Lower leg skin (tissue), 4 donors: ENCODE measurements at regions not wholly inside any gene's neighbourhood (a gene's known extent, or its start where the extent isn't known, plus 50 kb on each side); places are given as distances from the start of the nearest gene placed in this dataset.

Source experiments
- DNase-seq, 2 donors: peaks; one replicate each; pipeline ENCODE4 v3.0.0-alpha.2; 2019; ENCODE audit warnings: low spot score in 2 of 2
- H3K4me3 ChIP-seq: fragments of 200-600 bp; sonication (generic); 2 replicates; pipeline ENCODE4 v1.5.1; 2017; ENCODE audit warnings: mild to moderate bottlenecking, low read depth; ENCODE audit not compliant: poor library complexity, severe bottlenecking
- POLR2A ChIP-seq, 2 donors: fragments of 450-650 bp; IDR thresholded peaks; one replicate each; pipeline ENCODE4 v1.6.1; 2016 to 2017; ENCODE audit warnings: antibody characterized with exemption in 2 of 2, mild to moderate bottlenecking in 1 of 2, moderate library complexity in 1 of 2
- WGBS, 2 donors: methylation state at CpG; one replicate each; pipeline ENCODE4 v1.1.5; 2018; 5-methylcytosine and 5-hydroxymethylcytosine counted together
- intact Hi-C: fragments of 100-400 bp; cut with DNase I; formaldehyde crosslinking; loops from one replicate; pipeline ENCODE4 v1.15.0; 2023; ENCODE audit warnings: low total_unique reads
- TF ChIP-seq, protein P1 (sequence below), 3 donors: fragments of 450-650 bp; IDR thresholded peaks; one replicate each; pipeline ENCODE4 v1.5.1; 2016; ENCODE audit warnings: antibody characterized with exemption in 3 of 3, mild to moderate bottlenecking in 3 of 3, moderate library complexity in 2 of 3

DNA sequence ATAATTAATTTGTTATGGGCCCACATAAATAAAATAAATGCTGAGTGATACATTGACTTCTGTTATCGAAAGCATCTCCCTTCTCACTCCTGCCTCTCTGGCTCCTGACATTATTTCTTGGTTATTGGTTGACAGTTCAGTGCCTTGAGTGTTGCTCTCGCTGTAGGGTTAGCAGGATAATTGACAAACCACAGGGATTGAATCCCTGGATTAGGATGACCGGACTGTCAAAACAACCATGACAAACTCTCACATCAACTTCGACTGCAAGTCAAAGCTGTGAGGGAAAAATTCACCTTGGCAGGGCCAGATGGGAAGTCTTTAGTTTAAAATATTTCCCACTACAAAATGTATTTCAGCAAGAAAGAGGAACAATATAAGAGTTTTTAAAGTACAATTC is 245.4 kb upstream of the TFAP2D start:
- WGBS, 2 donors: 72 to 74% methylated on average over 4 of the region's 4 CpGs
- intact Hi-C loops: no loop called here
- DNase-seq: no peak
- no peak for TF ChIP-seq POLR2A (IDR thresholded peaks at IDR 0.05)
- TF ChIP-seq, protein P1, sequence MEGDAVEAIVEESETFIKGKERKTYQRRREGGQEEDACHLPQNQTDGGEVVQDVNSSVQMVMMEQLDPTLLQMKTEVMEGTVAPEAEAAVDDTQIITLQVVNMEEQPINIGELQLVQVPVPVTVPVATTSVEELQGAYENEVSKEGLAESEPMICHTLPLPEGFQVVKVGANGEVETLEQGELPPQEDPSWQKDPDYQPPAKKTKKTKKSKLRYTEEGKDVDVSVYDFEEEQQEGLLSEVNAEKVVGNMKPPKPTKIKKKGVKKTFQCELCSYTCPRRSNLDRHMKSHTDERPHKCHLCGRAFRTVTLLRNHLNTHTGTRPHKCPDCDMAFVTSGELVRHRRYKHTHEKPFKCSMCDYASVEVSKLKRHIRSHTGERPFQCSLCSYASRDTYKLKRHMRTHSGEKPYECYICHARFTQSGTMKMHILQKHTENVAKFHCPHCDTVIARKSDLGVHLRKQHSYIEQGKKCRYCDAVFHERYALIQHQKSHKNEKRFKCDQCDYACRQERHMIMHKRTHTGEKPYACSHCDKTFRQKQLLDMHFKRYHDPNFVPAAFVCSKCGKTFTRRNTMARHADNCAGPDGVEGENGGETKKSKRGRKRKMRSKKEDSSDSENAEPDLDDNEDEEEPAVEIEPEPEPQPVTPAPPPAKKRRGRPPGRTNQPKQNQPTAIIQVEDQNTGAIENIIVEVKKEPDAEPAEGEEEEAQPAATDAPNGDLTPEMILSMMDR (IDR thresholded peaks at IDR 0.05): no peak
- H3K4me3 ChIP-seq: no peak overlapping the region

DNA sequence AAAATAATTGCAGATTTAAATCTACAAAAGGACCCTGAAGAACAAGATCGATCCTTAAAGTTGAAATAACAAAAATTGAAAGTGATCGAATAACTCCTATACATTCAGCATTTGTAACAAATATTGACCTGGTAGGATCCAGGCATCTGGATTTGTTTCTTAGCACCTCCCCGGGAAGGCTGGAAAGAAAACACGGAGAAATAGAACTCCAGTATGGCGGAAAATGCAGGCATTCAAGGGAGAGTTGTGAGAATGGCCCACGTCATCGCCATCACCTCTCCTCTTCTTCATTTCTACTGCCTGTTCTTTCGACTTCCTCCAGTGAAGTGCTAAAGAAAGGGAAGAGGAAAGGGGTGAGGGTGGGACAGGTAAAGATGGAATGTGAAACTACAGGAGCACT is 242.3 kb upstream of the TFAP2D start:
- 90 to 91% methylated on average over 8 of the region's 8 CpGs for WGBS, 2 donors
- intact Hi-C loops: no loop called here
- TF ChIP-seq, protein P1 (IDR thresholded peaks at IDR 0.05): no peak
- TF ChIP-seq POLR2A (IDR thresholded peaks at IDR 0.05): no peak

DNA sequence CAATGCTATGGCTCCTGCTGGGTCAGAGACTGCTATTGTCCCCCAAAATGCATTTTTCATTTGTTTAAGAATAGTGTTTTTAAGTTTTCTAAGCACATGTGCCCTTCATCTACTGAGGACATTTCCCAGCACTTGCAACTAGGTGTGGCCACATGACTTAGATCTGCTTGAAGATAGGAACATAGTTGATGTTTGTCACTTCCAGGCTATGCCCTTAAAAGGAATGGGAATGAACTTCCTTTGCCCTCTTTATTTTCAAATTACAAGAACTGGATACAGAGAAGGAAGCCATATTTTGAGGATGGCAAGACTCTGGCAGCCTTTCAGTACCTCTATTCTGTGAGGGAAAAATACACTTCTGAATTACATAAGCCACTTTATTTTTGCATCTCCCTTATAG is 203.0 kb upstream of the TFAP2D start:
- DNase-seq: no peak
- no peak for TF ChIP-seq POLR2A (IDR thresholded peaks at IDR 0.05)
- TF ChIP-seq, protein P1 (IDR thresholded peaks at IDR 0.05): no peak
- intact Hi-C loops: no loop called here
- H3K4me3 ChIP-seq: no peak overlapping the region

More for the DNA sequence above, 242.3 kb upstream of the TFAP2D start:
- no peak for DNase-seq
- H3K4me3 ChIP-seq: no peak overlapping the region

DNA sequence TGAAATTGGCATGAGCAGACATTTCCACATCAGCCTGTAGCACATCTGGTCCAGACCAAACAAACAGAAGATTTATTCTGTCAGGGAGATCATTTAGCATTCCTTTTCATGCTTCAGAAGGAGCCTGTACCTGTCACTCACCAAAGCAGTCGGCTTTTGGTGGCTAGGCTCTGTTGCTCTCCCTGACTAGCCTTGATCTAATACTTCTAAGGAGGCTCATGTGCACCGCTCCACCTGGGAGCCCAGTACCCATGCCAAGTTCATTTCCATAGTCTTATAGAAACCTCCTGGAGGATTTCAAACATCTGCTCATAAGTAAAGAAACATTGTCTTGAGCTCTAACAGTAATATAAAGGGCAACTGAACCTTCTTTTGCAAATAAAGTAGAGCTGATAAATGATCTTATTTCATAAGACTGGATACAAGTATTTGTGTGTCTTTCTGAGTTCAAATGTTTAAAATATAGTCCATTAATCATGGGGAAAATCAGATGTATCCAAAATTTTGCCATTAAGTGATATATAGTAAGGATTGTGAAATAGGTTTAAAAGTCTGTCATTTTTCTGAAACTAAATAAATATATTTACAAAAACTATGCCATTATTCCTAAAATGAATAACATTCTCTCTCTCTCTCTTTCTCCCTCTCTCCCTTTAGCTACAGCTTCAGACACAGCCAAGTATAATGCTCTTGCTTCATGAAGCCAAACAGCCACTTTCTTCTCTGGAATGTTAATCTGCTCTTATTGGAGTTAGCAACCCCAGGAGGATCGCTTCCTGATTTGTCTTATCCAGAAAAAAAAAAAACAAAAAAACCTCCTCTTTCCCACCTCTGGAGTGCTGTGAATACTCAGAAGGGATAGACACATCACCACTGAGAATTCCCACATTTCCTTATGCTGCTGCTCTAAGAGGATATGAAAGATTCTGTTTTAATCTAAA is 192.7 kb upstream of the TFAP2D start:
- intact Hi-C loops: no loop called here
- no peak overlapping the region for H3K4me3 ChIP-seq
- 14 to 17% methylated on average over 3 of the region's 3 CpGs for WGBS, 2 donors
- no peak for DNase-seq
- TF ChIP-seq POLR2A (IDR thresholded peaks at IDR 0.05): no peak
- TF ChIP-seq, protein P1 (IDR thresholded peaks at IDR 0.05): no peak

- DNase-seq: no peak
- intact Hi-C loops: no loop called here
- no peak for TF ChIP-seq POLR2A (IDR thresholded peaks at IDR 0.05)
- TF ChIP-seq, protein P1 (IDR thresholded peaks at IDR 0.05): no peak
- no peak overlapping the region for H3K4me3 ChIP-seq
Observed at GRCh38 chr6:50524341-50524740, 189.0 kb upstream of the TFAP2D start.
